ENCODE measurements at regions not wholly inside any gene's neighbourhood (a gene's known extent, or its start where the extent isn't known, plus 50 kb on each side); places are given as distances from the start of the nearest gene placed in this dataset.

DNA sequence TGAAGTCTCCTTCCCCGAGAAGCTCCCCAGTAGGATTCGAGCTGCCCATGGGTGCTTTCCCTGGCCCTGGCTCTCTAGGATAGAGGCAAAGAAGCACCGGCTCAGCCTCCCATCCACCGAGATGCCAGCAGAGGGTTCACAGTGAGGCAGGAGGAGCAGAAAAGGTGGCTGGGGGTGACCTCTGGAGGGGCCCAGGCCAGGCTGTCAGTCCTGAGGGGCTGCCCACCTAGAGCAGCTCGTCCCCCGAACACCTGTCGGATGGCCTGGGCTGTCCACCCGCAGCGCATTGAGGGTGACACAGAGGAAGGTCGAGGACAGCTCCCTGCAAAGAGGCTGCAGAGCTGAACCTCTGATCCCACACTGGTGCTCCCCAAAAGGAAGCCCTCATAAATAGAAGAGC lies 167.2 kb upstream of the PPP2R2D start:
- DNase-seq = no peak
- Mint-ChIP-seq H3K36me3 (no peaks in the 10 kb centered on the region), H3K27ac (no peak overlapping the region), H3K4me3 (no peak overlapping the region), H3K9me3 (peaks cover 0 to 5% (median 0%) of the 10 kb centered on the region in 5 donors), H3K27me3 (peaks cover 0 to 3% of the 10 kb centered on the region in 2 donors), H3K4me1 (no peaks in the 10 kb centered on the region)
- Histone ChIP-seq H3K9me3 (ENCODE audit: low read length) (no peaks in the 10 kb centered on the region), H3K36me3 (ENCODE audit: insufficient read depth, low read length) (no peaks in the 10 kb centered on the region), H3K4me3 (ENCODE audit: low read length) (no peak overlapping the region), H3K4me1 (ENCODE audit: insufficient read depth, low read length) (no peaks in the 10 kb centered on the region), H3K27ac (ENCODE audit: low read depth, low read length) (no peak overlapping the region), H3K27me3 (ENCODE audit: insufficient read depth, low read length, poor library complexity, severe bottlenecking) (no peaks in the 10 kb centered on the region)
- CTCF ChIA-PET = no interaction called here
- POLR2A ChIA-PET = no interaction called here

DNA sequence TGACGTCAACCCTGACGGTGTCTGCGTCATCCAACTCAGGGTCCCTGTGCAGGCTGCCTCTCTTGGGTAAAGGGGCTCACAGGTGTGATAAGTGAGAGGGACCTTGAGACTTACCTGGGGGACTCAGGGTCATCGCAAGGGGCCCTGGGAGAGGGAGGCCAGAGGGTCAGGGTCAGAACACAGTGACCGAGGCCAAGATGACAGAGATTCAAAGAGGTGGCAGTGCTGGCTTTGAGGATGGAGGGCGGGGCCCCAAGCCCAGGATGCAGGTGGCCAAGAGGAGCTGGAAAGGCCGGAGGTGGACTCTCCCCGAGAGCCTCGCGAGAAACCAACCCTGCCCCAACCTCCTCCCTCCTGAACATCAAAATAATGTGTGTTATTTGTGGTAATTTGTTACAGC lies 165.2 kb upstream of the PPP2R2D start:
- Histone ChIP-seq H3K27me3 (ENCODE audit: insufficient read depth, low read length, poor library complexity, severe bottlenecking) (no peaks in the 10 kb centered on the region), H3K4me1 (ENCODE audit: insufficient read depth, low read length) (no peaks in the 10 kb centered on the region), H3K4me3 (ENCODE audit: low read length) (no peak overlapping the region), H3K27ac (ENCODE audit: low read depth, low read length) (no peak overlapping the region), H3K36me3 (ENCODE audit: insufficient read depth, low read length) (no peaks in the 10 kb centered on the region), H3K9me3 (ENCODE audit: low read length) (no peaks in the 10 kb centered on the region)
- Mint-ChIP-seq H3K36me3 (no peaks in the 10 kb centered on the region), H3K27ac (no peak overlapping the region), H3K4me1 (no peaks in the 10 kb centered on the region), H3K27me3 (peaks cover 7 to 9% of the 10 kb centered on the region in 2 donors), H3K4me3 (no peak overlapping the region), H3K9me3 (peaks cover 0 to 9% (median 2%) of the 10 kb centered on the region in 5 donors)
- CTCF ChIA-PET = no interaction called here
- POLR2A ChIA-PET = no interaction called here
- no peak for DNase-seq

DNA sequence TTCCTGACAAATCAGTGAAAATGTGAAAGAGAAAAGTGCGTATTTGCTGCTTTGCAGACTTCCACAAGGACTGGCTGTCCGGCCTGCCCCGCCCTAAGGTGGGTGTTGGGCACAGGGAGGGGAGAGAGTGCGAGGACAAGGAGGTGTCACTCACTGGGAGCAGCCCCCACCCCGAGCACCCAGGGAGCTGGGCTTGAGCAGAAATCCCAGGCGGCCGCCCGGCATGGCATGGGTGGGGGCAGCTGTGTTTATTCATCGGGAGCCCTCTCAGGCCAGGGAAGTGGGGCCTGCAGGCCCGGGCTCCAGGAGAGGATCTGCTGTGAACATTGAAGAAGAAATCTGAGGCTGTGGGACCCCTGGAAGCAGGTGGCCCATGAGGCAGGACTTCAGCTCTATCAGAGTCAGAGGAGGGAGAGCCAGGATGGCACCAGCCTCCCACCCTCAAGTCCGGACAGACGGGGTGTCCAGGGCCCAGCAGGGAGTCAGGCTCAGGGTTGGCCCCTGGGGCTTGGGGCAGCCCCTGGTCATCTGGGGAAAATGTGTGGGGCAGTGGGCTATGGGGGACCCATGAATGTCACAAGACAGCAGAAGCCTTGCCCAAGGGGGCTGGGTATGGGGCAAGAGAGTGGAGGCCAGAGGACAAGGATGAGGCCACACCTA lies 164.4 kb upstream of the PPP2R2D start:
- Histone ChIP-seq H3K4me1 (ENCODE audit: insufficient read depth, low read length) (no peaks in the 10 kb centered on the region), H3K27ac (ENCODE audit: low read depth, low read length) (no peak overlapping the region), H3K27me3 (ENCODE audit: insufficient read depth, low read length, poor library complexity, severe bottlenecking) (no peaks in the 10 kb centered on the region), H3K4me3 (ENCODE audit: low read length) (no peak overlapping the region), H3K36me3 (ENCODE audit: insufficient read depth, low read length) (no peaks in the 10 kb centered on the region), H3K9me3 (ENCODE audit: low read length) (no peaks in the 10 kb centered on the region)
- POLR2A ChIA-PET = no interaction called here
- peaks cover 0 to 8% (median 2%) of the 10 kb centered on the region in 5 donors for H3K9me3 Mint-ChIP-seq
- no peak overlapping the region for H3K4me3 Mint-ChIP-seq
- H3K36me3 Mint-ChIP-seq = no peaks in the 10 kb centered on the region
- DNase-seq = no peak
- H3K27me3 Mint-ChIP-seq = peaks cover 7 to 9% of the 10 kb centered on the region in 2 donors
- H3K4me1 Mint-ChIP-seq = no peaks in the 10 kb centered on the region
- no peak overlapping the region for H3K27ac Mint-ChIP-seq
- CTCF ChIA-PET = no interaction called here

DNA sequence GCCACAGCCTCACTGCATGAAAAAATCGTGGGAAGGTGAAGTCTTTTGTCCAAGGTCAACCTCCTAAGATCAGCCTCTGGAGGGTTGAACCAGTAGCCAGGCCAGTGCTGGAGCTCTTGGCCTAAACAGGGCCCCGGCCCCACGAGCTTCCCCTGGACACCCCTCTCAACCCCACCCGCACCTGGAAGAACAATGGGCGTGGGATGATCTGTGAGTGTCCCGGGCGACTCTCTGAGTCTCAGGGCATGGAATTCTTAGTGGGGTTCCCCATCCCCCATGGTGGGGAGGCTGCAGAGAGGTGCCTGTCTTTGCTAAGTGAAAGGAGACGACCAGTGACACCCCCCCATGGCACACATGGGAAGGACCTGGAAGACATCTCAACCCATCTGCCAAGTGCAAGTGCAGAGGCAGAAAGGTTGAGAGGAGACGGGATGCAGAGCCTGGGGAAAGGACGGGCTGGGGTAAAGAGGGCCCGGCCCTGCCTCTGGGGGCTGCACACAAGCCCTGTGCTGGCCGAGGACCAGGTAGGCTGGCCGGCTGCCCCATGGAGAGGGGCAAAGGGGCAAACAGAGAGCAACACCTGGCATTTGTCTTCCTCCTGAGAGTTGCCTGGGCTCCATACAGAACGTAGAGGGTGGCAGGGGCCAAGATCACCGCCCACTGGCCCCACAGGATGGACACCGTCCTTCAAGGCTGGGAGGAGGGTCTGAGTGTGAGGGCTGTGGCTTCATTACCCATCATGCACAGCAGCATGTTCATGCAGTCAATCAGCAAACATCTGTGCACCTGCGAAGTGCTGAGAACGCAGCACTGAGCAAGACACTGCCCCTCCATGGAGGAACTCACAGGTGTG lies 163.0 kb upstream of the PPP2R2D start:
- H3K4me3 ChIP-seq (ENCODE audit: low read length) = no peak overlapping the region
- H3K27me3 ChIP-seq (ENCODE audit: insufficient read depth, low read length, poor library complexity, severe bottlenecking) = no peaks in the 10 kb centered on the region
- no peaks in the 10 kb centered on the region for H3K36me3 ChIP-seq (ENCODE audit: insufficient read depth, low read length)
- H3K9me3 ChIP-seq (ENCODE audit: low read length) = no peaks in the 10 kb centered on the region
- Mint-ChIP-seq H3K4me3 (no peak overlapping the region), H3K27ac (no peak overlapping the region), H3K36me3 (no peaks in the 10 kb centered on the region), H3K9me3 (peaks cover 0 to 8% (median 0%) of the 10 kb centered on the region in 5 donors), H3K4me1 (no peaks in the 10 kb centered on the region), H3K27me3 (peaks cover 7 to 9% of the 10 kb centered on the region in 2 donors)
- no peak overlapping the region for H3K27ac ChIP-seq (ENCODE audit: low read depth, low read length)
- H3K4me1 ChIP-seq (ENCODE audit: insufficient read depth, low read length) = no peaks in the 10 kb centered on the region
- DNase-seq = no peak
- ChIA-PET CTCF (no interaction called here), POLR2A (no interaction called here)

DNA sequence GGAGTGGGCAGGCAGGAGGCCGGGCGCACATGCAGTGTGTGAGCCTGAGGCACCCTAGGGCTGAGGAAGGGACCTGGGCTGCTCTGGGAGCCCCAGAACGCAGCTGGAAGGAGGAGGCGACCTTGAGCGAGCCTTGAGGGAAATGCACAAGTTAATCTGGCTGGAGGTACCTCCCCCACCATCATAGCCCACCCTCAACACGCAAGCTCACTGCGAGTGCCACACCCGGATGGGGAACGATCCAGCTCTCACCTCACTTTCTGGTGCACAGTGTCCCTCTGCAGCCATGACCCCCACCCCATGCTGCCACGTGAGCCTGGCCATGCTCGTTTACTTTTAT lies 162.4 kb upstream of the PPP2R2D start:
- ChIA-PET POLR2A (no interaction called here), CTCF (no interaction called here)
- no peak for DNase-seq
- Histone ChIP-seq H3K9me3 (ENCODE audit: low read length) (no peaks in the 10 kb centered on the region), H3K36me3 (ENCODE audit: insufficient read depth, low read length) (no peaks in the 10 kb centered on the region), H3K4me3 (ENCODE audit: low read length) (no peak overlapping the region), H3K27ac (ENCODE audit: low read depth, low read length) (no peak overlapping the region), H3K27me3 (ENCODE audit: insufficient read depth, low read length, poor library complexity, severe bottlenecking) (no peaks in the 10 kb centered on the region), H3K4me1 (ENCODE audit: insufficient read depth, low read length) (no peaks in the 10 kb centered on the region)
- H3K4me1 Mint-ChIP-seq = no peaks in the 10 kb centered on the region
- no peak overlapping the region for H3K27ac Mint-ChIP-seq
- H3K36me3 Mint-ChIP-seq = no peaks in the 10 kb centered on the region
- peaks cover 0 to 8% (median 0%) of the 10 kb centered on the region in 5 donors for H3K9me3 Mint-ChIP-seq
- H3K27me3 Mint-ChIP-seq = peaks cover 7 to 9% of the 10 kb centered on the region in 2 donors
- no peak overlapping the region for H3K4me3 Mint-ChIP-seq

DNA sequence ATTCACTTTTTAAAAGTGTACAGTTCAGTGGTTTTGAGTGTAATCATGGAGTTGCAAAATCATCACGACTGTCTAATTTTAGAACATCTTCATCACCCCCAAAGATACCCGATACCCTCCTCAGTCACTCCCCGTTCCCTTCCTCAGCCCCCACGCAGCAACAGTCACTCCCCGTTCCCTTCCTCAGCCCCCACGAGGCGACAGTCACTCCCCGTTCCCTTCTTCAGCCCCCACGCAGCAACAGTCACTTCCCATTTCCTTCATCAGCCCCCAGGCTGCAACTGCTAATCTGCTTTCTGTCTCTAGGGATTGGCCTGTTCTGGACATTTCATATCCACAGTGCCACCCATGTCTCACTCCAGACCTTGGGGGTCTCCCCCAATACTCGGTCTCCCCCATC lies 161.6 kb upstream of the PPP2R2D start:
- Mint-ChIP-seq H3K27me3 (peaks cover 7 to 16% of the 10 kb centered on the region in 2 donors), H3K4me1 (peaks cover 0 to 4% (median 2%) of the 10 kb centered on the region in 3 donors), H3K27ac (no peak overlapping the region), H3K9me3 (peaks cover 0 to 8% (median 0%) of the 10 kb centered on the region in 5 donors), H3K36me3 (no peaks in the 10 kb centered on the region), H3K4me3 (no peak overlapping the region)
- H3K36me3 ChIP-seq (ENCODE audit: insufficient read depth, low read length) = no peaks in the 10 kb centered on the region
- H3K27me3 ChIP-seq (ENCODE audit: insufficient read depth, low read length, poor library complexity, severe bottlenecking) = no peaks in the 10 kb centered on the region
- H3K4me3 ChIP-seq (ENCODE audit: low read length) = no peak overlapping the region
- H3K9me3 ChIP-seq (ENCODE audit: low read length) = no peaks in the 10 kb centered on the region
- H3K27ac ChIP-seq (ENCODE audit: low read depth, low read length) = no peak overlapping the region
- no peaks in the 10 kb centered on the region for H3K4me1 ChIP-seq (ENCODE audit: insufficient read depth, low read length)
- ChIA-PET CTCF (no interaction called here), POLR2A (no interaction called here)
- DNase-seq = no peak

DNA sequence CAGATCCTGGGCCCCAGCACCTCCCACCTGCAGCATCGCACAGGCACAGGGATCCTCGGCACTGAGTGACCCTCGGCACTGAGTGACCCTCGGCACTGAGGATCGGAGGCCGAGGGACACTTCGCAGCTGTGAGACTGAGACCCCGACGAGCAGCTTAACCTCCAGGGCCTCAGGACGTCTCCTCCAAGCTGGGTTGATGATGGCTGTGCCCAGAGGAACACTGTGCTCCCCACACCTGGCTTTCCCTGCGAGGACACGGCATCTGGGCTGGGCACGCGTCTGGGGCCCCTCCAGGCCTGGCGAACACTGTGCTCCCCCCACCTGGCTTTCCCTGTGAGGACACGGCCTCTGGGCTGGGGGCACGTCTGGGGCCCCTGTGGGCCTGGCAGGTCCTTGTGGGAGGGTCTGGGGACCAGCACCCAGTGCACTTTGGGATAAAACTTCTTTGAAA lies 158.3 kb upstream of the PPP2R2D start:
- no peaks in the 10 kb centered on the region for H3K9me3 ChIP-seq (ENCODE audit: low read length)
- no peak overlapping the region for H3K27ac ChIP-seq (ENCODE audit: low read depth, low read length)
- Mint-ChIP-seq H3K36me3 (no peaks in the 10 kb centered on the region), H3K9me3 (peaks cover 0 to 8% (median 0%) of the 10 kb centered on the region in 5 donors), H3K27me3 (peaks cover 10 to 30% of the 10 kb centered on the region in 2 donors), H3K4me3 (no peak overlapping the region), H3K4me1 (peaks cover 0 to 5% (median 3%) of the 10 kb centered on the region in 3 donors), H3K27ac (no peak overlapping the region)
- POLR2A ChIA-PET = no interaction called here
- no peaks in the 10 kb centered on the region for H3K27me3 ChIP-seq (ENCODE audit: insufficient read depth, low read length, poor library complexity, severe bottlenecking)
- H3K4me1 ChIP-seq (ENCODE audit: insufficient read depth, low read length) = no peaks in the 10 kb centered on the region
- no peak for DNase-seq
- CTCF ChIA-PET = no interaction called here
- H3K36me3 ChIP-seq (ENCODE audit: insufficient read depth, low read length) = no peaks in the 10 kb centered on the region
- H3K4me3 ChIP-seq (ENCODE audit: low read length) = no peak overlapping the region

DNA sequence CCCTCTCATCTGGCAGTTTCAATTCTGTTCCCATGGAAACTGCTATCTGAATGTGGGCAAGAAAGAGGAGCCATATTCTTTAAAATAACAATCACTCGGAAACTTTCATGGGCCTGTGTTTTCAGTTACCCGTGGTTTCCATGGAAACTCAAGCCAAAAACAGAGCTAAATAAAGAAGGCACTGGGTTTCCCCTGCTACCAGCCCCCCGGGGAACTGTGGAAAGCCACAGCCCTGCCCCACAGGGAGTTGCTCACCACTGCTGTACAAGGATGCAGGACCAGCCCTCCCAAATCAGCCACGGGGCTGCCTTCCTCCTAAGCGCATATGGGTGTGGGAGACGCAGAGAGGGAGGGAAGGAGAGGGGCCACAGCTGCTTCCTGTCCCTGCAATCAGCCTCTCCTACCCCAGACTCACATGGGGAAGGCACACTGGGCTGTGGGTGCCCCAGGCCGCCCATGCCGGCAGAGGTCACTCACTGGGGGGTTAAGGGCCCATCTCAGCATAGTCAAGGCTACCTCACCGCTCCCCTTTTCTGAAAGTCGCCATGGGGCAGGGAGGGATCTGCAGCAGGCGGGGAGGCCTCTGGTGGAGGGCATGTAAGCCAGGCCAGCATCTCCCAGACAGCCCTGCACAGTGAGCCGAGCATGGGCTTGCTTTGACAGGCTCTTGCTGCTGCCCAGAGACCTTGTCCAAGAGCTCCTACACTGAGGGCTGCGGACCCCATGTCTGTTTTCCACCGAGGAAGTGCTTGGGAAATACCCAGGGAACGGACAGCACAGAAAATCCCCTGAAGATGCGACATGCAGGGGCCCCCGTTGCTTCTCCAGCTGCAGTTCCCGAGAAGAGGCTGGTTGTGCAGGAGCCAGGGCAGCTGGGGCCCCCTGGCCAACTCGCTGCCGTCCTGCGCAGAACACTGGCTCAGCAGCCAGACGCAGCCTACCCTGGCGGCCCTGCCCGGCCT lies 157.3 kb upstream of the PPP2R2D start:
- ChIA-PET POLR2A (no interaction called here), CTCF (no interaction called here)
- no peak overlapping the region for H3K4me3 ChIP-seq (ENCODE audit: low read length)
- no peaks in the 10 kb centered on the region for H3K9me3 ChIP-seq (ENCODE audit: low read length)
- DNase-seq = no peak
- Mint-ChIP-seq H3K4me1 (peaks cover 0 to 5% (median 3%) of the 10 kb centered on the region in 3 donors), H3K36me3 (no peaks in the 10 kb centered on the region), H3K27ac (no peak overlapping the region), H3K9me3 (peaks cover 0 to 8% (median 0%) of the 10 kb centered on the region in 5 donors), H3K4me3 (no peak overlapping the region), H3K27me3 (peaks cover 11 to 31% of the 10 kb centered on the region in 2 donors)
- no peaks in the 10 kb centered on the region for H3K27me3 ChIP-seq (ENCODE audit: insufficient read depth, low read length, poor library complexity, severe bottlenecking)
- no peaks in the 10 kb centered on the region for H3K4me1 ChIP-seq (ENCODE audit: insufficient read depth, low read length)
- no peak overlapping the region for H3K27ac ChIP-seq (ENCODE audit: low read depth, low read length)
- no peaks in the 10 kb centered on the region for H3K36me3 ChIP-seq (ENCODE audit: insufficient read depth, low read length)
